A673 (cell line): ENCODE measurements at regions not wholly inside any gene's neighbourhood (a gene's known extent, or its start where the extent isn't known, plus 50 kb on each side); places are given as distances from the start of the nearest gene placed in this dataset.

ENCODE experiments used
- CTCF ChIP-seq: fragments of 300-800, 200-600 bp; sonication (generic); conservative IDR thresholded peaks from 2 replicates; pipeline ENCODE4 v1.5.1; 2017; ENCODE audit warnings: low read depth, mild to moderate bottlenecking, antibody characterized with exemption, low read length, moderate library complexity, mixed read lengths
- EZH2 ChIP-seq: fragments of 200-600 bp; sonication (generic); IDR thresholded peaks from 2 replicates; pipeline ENCODE4 v1.6.1; 2017; ENCODE audit warnings: borderline replicate concordance, low read depth, mild to moderate bottlenecking, mixed read lengths, antibody characterized with exemption, low read length; ENCODE audit not compliant: poor library complexity, severe bottlenecking

GRCh38 chr2:15868704-15869103 lies 71.6 kb upstream of the MYCN start:
- TF ChIP-seq CTCF (no peak), EZH2 (no peak)
